ENCODE measurements at regions not wholly inside any gene's neighbourhood (a gene's known extent, or its start where the extent isn't known, plus 50 kb on each side); places are given as distances from the start of the nearest gene placed in this dataset.

DNA sequence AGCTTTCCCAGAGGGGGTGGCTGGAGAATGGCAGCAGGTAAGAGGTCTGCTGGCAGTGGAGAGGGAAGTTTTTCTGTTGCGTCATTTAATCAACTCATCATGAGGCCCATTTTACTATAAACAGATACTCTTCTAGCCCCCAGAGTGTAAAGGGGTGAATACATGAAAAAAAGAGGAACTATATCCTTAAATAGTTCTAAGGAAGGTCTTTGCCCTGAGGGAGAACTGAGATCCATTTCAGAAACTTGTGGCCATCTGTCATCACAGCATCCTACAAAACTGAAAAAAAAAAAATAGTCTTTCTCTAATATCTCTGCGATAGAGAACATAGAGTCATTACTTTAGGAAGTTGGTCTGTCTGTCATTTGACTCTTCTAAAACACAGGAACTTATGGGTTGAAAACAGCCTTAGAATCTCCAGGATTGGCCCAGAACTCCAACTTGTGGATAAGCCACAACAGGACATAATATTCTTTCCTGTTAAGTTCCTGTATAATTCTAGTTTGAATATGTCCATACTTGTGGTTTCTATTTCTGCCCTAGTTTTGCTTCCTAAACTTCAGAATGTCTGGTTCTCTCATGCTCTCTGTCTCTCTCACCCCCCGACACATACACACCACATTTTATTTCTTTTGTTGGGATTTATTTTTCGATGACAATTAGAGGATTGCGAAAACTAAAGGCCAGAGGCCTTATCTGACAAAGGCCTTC lies 238.5 kb upstream of the PIK3R1 start:
- in situ Hi-C loops (cut with HindIII; ENCODE audit: low pct_unique_long_range_greater_than_20kb, low sequenced_read_pairs) = no loop called here
- DNase-seq (ENCODE audit: low read depth) = no peak

DNA sequence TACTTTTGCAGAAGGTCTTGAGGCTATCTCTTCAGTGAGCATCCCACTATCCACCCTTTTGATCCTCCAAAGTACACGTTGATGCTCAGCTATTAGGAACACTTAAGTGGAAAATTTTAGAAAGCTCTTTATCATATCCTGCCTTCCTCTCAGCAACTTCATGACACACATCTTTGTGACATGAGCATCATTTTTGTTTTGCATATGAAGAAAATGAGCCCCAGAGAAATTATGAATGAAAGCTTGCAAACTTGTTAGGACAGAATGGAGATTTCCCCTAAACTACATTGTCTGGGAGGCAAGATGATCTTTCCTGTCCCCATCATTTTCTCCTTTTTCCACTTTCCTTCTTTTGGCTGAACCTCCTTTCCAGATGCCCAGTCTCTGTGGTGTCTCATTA lies 239.4 kb upstream of the PIK3R1 start:
- in situ Hi-C loops (cut with HindIII; ENCODE audit: low pct_unique_long_range_greater_than_20kb, low sequenced_read_pairs) = no loop called here

DNA sequence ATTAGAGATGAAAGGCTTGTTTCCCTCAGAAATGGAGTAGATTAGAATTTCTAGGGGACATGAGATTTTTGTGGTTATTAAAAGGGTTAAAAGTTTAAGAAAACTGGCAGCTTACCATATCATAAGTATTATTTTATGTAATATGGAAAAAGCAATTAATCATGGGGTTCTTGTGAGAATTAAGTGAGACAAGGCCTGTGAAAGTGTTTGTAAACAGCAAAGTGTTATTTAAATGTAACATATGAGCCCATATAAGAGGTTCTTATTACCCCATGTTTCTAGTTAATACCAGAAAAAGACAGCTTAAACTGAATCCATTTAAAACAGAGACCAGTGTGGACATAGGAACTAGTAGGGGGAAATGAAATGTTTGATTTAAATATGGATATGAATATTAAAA lies 241.1 kb upstream of the PIK3R1 start:
- in situ Hi-C loops (cut with HindIII; ENCODE audit: low pct_unique_long_range_greater_than_20kb, low sequenced_read_pairs) = no loop called here
- DNase-seq (ENCODE audit: low read depth) = no peak

More for the DNA sequence above, 239.4 kb upstream of the PIK3R1 start:
- no peak for DNase-seq (ENCODE audit: low read depth)

DNA sequence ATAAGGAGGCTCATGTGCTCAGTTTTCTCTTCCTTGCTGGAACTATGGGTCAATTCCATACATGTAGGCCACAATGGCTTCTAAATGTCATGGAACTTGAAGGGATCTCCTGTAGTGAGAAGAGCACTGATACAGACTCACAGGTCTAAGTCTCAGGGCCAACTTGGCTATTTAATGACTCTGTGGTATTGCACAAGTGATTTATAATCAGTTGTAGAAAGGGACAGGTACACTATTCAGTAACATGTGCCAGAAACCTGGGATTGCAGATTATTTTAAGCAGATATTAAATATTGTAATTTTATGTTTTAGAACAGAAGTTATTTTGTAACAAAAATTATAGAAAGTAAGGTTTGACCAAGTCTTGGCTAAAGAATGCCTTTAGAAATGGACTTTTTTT lies 241.5 kb upstream of the PIK3R1 start:
- no peak for DNase-seq (ENCODE audit: low read depth)
- in situ Hi-C loops (cut with HindIII; ENCODE audit: low pct_unique_long_range_greater_than_20kb, low sequenced_read_pairs) = no loop called here

DNA sequence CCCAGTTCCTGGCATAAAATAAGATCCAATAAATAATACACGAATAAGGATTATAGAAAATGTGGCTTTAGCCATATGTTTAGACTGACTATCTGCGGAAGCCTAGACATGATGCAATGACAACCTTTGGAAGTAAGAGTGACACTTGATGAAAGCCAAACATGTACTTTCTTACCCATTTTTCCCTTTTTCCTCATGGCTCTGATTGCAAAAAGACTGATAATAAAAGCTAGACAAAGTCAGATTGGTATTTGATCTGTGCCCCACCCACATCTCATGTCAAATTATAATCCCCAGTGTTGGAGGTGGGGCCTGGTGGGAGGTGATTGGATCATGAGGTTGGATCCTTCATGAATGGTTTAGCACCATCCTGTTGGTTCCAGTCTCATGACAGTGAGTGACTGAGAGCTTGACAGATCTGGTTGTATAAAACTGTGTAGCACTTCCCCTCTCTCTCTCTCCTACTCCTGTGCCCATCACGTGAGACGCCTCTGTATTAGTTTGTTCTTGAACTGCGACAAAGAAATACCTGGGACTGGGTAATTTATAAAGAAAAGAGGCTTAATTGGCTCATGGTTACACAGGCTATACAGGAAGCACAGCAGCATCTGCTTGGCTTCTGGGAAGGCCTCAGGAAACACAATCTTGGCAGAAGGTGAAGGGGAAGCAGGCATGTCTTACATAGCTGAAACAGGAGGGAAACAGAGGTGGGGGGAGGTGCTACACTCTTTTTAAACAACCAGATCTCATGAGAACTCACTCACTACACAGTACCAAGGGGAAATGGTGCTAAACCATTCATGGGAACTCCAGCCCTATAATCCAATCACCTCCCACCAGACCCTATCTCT lies 243.4 kb upstream of the PIK3R1 start:
- in situ Hi-C loops (cut with HindIII; ENCODE audit: low pct_unique_long_range_greater_than_20kb, low sequenced_read_pairs) = no loop called here
- DNase-seq (ENCODE audit: low read depth) = no peak

DNA sequence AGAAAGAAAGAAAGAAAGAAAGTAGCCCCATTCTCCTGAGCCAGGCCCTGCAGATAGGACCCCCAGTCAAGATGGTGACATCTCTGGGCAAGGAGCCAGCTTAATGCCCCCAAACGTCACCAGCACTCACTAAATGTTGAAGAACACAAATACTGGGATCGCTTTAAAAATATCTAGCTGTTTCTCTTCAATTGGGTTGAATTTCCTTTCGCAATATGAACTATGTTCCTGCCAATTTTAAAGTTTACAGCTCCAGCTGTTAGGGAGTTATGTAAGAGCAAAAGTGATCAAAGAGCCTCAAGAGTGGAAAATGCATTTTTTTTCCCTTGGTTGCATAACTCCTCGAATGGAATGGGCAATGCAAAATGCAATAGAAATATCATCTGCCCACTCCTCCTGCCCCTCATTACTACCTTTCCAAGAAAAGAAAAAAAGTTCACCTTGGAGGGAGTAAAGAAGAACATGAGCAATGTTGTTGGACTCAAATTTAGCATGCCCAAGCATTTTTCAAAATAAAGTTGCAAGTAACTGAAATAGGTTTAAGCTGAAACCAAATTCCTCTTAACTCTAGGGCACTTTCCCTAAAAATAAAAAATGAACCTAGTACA lies 244.2 kb upstream of the PIK3R1 start:
- no peak for DNase-seq (ENCODE audit: low read depth)
- in situ Hi-C loops (cut with HindIII; ENCODE audit: low pct_unique_long_range_greater_than_20kb, low sequenced_read_pairs) = no loop called here

DNA sequence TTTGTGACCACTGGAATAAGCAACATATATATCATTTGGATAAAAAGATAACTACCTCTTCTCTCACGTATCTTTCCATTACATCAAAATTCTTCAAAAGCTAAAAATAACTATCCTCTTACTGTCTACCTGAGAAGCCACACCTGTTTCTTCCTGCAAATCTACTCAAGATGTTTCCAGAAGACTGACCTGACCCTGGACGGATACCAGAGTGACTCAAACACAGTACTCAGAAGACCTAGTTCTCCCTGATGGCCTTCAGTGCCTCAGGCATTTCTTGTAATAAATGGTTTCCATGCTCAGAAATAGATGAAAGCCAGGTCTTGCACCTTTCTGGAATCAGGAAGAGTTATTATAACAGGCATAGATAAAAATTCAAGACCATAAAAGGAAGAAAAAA lies 245.9 kb upstream of the PIK3R1 start:
- DNase-seq (ENCODE audit: low read depth) = no peak
- in situ Hi-C loops (cut with HindIII; ENCODE audit: low pct_unique_long_range_greater_than_20kb, low sequenced_read_pairs) = no loop called here

DNA sequence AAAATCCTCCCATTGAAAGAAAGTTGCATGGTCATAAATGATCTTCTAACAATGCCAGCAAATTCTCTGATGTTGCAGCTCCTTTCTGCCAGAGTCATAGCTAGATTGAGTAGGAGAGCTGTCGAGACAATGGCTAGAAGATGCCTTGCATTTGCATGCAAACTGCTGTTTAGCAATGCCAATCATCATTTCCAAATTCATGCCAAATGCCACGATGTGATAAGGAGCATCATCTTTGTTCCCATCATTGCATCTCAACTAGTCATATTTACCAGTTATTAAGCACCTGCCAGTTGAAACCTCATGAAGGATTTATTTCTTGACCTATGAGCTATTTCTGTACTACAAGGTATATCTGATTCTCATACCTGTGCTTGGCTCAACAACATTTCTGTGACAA lies 246.4 kb upstream of the PIK3R1 start:
- in situ Hi-C loops (cut with HindIII; ENCODE audit: low pct_unique_long_range_greater_than_20kb, low sequenced_read_pairs) = no loop called here
- no peak for DNase-seq (ENCODE audit: low read depth)

DNA sequence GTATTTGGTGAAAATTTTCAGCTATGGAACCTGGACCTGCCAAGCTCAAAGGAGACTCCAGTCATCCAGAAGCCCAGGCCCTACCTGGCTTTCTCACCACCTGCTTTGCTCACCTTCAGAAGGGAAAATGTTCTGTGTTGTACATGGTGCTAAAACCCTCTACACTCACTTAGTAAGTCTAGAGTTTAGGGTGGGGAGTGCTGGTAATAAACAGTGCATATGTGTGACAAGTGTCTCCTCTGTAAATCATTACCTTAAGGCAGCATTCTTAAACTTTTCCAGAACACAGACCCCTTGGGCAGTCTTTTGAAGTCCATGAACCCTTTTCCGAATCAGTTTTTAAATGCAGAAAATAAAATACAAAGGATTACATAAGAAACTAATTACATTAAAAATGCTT lies 248.8 kb upstream of the PIK3R1 start:
- in situ Hi-C loops (cut with HindIII; ENCODE audit: low pct_unique_long_range_greater_than_20kb, low sequenced_read_pairs) = no loop called here
- DNase-seq (ENCODE audit: low read depth) = no peak

DNA sequence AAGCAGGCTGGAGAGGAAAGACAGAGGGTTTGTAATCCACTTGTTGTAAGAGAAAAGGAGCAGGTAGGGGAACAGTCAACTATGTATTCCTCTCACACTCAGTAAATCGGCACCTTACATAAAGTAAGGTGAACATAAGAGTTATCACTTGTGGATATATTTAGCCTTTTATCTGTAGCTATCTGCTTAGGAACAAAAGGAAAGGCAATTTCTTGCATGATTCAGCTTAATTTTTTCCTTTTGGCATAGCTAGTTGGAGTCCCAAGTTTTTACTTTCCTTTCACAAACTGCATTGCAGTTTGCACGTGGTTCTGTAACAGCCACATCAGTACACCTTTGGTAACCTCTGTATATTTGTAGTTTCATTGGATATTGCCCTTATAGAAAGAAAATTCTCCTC lies 250.9 kb upstream of the PIK3R1 start:
- DNase-seq (ENCODE audit: low read depth) = no peak
- in situ Hi-C loops (cut with HindIII; ENCODE audit: low pct_unique_long_range_greater_than_20kb, low sequenced_read_pairs) = no loop called here

DNA sequence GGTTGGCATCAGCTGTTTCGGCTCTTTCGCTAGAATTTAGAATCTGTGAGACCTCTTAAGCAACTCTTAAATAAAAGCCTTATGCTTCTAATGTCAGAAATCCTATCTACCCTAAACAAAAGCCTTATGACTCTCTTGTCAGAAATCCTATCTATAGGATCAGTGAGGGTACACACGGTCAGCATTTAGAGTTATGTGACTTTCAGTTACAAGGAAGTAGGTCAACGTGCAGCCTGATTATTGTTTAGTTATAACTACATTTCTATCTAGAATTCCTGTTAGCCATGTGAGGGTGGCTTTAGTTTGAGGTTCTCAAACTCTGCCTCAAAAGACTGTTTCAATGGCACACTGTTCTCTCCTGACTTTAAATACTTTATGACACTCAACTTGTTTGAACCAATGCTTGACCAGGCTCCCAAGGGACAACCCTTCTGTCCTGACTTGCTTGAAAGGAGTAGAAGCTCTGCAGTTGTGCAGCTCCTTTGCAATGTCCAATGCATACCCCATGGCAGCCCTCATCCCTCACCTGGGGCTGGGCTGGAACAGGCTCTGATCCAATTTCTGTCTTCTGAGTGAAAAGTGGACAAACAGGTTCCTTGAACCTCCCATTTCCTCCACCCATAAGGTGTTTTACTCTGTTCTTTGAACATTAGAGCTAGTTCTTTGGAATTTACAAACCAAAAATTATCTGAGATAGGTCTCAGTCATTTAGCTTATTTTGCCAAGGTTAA lies 251.6 kb upstream of the PIK3R1 start:
- in situ Hi-C loops (cut with HindIII; ENCODE audit: low pct_unique_long_range_greater_than_20kb, low sequenced_read_pairs) = no loop called here
- no peak for DNase-seq (ENCODE audit: low read depth)

DNA sequence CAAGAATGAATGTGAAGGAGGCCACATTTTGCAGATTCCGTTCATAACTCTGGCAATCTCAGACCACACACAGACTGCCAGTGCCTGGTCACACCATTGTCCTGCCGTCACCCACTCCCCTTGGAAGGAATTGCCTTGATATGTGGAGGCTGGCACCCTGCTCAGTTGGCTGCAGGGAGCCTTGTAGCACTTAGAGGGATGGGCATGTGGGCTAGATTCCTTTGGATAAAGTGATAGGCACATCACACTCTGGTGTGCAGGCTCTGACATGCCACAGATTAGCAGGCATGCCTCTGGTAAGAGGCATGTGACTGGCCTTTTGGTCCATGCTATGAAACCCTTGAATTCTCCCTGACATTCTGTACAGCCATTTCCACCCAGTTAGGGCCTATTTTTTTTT lies 254.6 kb upstream of the PIK3R1 start:
- in situ Hi-C loops (cut with HindIII; ENCODE audit: low pct_unique_long_range_greater_than_20kb, low sequenced_read_pairs) = no loop called here

DNA sequence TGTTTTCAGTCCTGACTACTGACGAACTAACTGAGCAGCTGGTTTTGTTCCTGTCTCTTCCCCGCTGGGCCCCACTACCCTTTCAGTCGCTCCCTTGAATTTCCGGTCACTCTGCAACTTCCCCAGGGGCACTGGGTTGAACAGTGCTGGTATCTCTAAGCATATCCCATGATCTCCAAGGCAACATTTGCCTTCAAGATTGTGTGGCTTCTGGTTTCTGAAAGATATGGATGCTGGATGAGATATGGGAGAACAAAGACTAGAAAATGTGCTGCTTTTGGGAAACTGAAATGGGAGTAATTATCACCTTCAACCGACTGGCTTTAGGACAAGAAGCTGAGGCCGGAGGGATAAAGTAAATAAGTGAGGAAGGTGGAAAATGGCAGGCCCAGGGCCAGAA lies 258.2 kb upstream of the PIK3R1 start:
- DNase-seq (ENCODE audit: low read depth) = no peak
- in situ Hi-C loops (cut with HindIII; ENCODE audit: low pct_unique_long_range_greater_than_20kb, low sequenced_read_pairs) = no loop called here

More for the DNA sequence above, 254.6 kb upstream of the PIK3R1 start:
- DNase-seq (ENCODE audit: low read depth) = no peak

DNA sequence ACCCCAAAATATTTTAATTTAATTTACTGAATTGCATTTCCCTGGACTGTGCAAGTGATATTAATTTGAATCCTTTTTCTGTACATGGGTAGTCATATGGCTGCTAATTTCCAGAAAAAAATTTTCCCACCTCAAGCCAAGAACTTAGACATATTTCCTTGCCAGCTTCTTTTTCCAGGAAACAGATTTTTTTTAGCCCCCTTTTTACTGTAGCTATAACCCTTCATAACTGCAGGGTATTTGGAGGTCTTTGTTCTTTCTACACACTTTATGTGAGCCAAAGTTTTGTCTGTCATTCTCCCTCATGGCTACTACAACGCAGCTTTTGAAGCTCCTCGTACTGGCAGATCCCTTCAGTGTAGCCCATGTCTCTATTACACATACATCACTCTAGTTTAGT lies 261.2 kb upstream of the PIK3R1 start:
- in situ Hi-C loops (cut with HindIII; ENCODE audit: low pct_unique_long_range_greater_than_20kb, low sequenced_read_pairs) = no loop called here
- DNase-seq (ENCODE audit: low read depth) = no peak

DNA sequence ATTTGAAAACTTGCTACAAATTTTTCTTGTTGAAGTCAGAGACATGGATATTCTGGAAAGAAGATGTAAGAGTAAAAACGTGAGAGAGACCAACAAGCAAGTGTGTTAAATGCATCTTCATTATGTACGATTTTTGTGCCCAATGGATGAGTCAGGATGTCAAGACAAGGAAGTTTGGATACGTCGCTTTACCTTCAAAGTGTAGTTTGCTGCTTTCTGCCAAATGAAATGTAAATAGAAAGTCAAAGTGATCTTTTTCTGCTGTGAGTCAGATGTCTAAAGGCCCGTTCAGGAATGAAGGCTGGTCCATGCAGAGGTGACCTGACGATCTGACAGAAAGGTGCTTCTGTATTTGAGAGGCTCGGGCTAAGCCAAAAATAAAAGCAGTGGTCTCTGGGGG lies 273.1 kb upstream of the PIK3R1 start:
- DNase-seq (ENCODE audit: low read depth) = no peak
- in situ Hi-C loops (cut with HindIII; ENCODE audit: low pct_unique_long_range_greater_than_20kb, low sequenced_read_pairs) = no loop called here

DNA sequence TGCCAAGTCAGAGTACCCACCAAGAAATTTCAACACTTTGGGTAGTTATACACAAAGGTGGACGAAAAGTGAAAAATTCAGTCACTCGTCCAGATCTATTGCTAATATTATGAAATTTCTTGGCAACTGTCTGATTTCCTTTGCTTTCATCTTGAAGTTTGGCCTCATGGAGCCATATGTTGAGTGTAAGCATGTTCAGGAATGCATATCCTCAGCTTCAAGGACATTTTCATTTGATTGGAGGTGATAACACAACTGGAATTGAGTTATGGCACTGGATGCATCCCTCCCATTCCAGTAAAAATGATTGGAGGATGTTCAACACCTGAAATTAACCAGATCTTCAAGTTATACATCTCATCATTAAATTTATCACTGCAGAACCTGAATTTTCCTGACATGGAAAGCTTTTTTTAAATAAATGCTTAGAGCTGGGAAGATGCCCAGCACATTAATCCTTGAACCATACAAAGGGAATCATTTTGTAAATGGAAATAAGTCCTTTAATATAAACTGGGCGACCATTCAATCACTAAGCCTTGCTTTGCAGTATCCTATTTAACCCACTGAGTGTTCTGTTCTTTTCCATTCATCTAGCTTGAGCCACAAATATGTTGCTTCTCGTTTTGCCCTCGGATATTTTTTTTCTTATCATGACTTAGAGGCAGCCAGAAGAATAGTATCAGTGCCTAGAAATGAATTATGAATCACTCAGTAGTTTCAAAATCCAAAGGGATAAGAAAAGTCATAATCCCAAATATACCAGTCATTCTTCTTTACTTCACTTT lies 273.7 kb upstream of the PIK3R1 start:
- in situ Hi-C loops (cut with HindIII; ENCODE audit: low pct_unique_long_range_greater_than_20kb, low sequenced_read_pairs) = no loop called here
- DNase-seq (ENCODE audit: low read depth) = no peak

DNA sequence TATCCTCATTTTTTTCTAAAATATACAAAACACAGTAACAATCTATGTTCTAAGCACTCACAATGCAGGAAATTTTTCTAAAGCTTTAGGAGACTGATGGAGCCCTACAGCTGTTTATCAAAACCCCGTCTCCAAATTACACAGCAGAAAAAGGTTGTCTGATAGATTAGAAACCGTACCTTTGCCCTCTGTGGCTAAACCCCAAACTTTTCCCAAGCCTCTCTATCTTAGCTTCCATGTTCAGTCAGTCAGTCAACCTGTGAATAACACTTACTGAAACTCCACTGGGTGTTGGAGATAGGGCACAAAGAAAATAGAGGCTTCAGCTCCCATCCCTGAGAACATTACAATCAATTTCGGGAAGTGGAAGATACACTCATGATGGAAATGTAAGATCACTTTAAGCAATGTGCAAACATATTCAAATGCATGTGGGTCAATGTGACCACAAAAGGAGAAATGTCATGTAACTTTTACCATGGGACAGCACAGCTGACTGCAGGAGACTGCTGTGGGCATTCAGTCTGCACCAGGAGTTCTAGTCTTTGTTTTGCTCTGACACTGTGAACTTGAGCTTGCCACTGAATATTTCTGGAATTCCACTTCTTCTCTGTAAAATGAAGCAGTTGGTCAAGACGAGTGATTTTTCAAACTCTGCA lies 279.5 kb upstream of the PIK3R1 start:
- DNase-seq (ENCODE audit: low read depth) = no peak
- in situ Hi-C loops (cut with HindIII; ENCODE audit: low pct_unique_long_range_greater_than_20kb, low sequenced_read_pairs) = no loop called here

DNA sequence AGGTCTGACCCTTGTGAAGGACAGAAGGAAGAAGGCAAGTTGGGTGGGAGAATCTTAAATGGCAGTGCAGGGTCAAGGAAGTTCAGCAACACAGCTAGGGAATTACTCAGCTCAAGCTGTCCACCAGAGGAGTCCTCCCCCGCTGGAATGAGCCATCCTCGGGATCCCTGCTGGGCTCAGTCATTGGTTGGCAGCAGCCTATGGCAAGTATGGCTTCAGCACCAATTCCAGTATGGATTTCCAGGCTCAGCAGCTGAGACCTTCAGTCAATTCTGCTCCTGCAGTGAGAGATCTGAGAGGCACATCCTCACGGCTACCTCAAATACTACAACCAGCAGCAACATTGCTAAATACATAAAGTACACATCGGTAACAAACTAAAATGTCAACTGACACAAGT lies 280.6 kb upstream of the PIK3R1 start:
- DNase-seq (ENCODE audit: low read depth) = no peak
- in situ Hi-C loops (cut with HindIII; ENCODE audit: low pct_unique_long_range_greater_than_20kb, low sequenced_read_pairs) = no loop called here
